Fibroblast of villous mesenchyme (primary cell): ENCODE measurements at regions not wholly inside any gene's neighbourhood (a gene's known extent, or its start where the extent isn't known, plus 50 kb on each side); places are given as distances from the start of the nearest gene placed in this dataset.
A peak's percentile ranks its signal among the peaks of the same experiment; 100 is the strongest.

Experiments used
- DNase-seq: peaks from one replicate; pipeline ENCODE4 v3.0.0-alpha.2; 2010; ENCODE audit warnings: low read depth
- H3K4me3 ChIP-seq: 2 replicates; pipeline ENCODE4 v1.5.1; 2011; ENCODE audit warnings: low read depth, mild to moderate bottlenecking, low read length
- TF ChIP-seq, protein P1 (sequence below): IDR thresholded peaks from 2 replicates; pipeline ENCODE4 v1.5.1; 2012; ENCODE audit warnings: low read depth, mild to moderate bottlenecking, low read length; ENCODE audit not compliant: insufficient read depth

DNA sequence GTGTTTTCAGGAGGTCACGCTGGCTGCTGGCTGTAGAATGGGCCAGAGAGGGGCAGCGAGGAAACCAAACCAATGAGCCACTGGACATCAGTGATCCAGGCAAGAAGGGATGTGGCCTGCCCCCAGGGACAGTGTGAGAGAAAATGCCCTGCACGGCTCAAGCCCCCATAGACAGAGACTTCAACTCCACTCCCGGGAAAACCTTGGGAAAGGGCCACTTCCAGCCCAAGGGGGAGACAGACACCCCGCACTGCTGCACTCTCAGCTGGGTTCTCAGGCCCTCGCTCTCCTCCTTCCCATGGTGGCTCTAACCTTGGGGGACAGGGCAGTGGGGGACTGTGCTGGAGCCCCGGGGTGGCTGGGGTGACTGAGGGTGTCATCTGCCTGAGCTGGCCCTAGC, 172.0 kb downstream of the KATNAL1 start:
- TF ChIP-seq, protein P1, sequence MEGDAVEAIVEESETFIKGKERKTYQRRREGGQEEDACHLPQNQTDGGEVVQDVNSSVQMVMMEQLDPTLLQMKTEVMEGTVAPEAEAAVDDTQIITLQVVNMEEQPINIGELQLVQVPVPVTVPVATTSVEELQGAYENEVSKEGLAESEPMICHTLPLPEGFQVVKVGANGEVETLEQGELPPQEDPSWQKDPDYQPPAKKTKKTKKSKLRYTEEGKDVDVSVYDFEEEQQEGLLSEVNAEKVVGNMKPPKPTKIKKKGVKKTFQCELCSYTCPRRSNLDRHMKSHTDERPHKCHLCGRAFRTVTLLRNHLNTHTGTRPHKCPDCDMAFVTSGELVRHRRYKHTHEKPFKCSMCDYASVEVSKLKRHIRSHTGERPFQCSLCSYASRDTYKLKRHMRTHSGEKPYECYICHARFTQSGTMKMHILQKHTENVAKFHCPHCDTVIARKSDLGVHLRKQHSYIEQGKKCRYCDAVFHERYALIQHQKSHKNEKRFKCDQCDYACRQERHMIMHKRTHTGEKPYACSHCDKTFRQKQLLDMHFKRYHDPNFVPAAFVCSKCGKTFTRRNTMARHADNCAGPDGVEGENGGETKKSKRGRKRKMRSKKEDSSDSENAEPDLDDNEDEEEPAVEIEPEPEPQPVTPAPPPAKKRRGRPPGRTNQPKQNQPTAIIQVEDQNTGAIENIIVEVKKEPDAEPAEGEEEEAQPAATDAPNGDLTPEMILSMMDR, result no peak
- no peak overlapping the region for H3K4me3 ChIP-seq
- no peak for DNase-seq

DNA sequence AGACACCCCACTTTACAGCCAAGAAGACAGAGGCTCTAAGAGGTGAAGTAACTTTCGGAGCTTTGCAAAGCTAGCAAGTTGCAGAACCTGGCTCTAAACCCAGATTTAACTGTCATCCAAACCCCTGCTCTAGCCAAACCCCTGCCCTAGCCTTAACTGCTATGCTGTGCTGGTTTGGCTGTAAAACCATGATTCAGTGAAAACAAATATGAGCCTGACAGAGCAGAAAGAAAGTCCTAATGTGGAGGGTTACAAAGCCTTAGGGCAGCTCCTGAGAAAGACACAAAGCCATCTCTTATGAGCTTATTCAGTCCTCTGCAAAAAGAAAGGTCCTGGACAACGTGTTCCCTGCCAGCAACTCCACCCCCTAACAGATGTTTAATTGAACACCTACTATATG, 172.8 kb downstream of the KATNAL1 start:
- H3K4me3 ChIP-seq, result no peak overlapping the region
- TF ChIP-seq, protein P1, result no peak
- DNase-seq, result no peak

- DNase-seq, result peak; percentile 51
- no peak overlapping the region for H3K4me3 ChIP-seq
- TF ChIP-seq, protein P1, result no peak
These were observed 173.4 kb downstream of the KATNAL1 start for GRCh38 chr13:30133996-30134395.

DNA sequence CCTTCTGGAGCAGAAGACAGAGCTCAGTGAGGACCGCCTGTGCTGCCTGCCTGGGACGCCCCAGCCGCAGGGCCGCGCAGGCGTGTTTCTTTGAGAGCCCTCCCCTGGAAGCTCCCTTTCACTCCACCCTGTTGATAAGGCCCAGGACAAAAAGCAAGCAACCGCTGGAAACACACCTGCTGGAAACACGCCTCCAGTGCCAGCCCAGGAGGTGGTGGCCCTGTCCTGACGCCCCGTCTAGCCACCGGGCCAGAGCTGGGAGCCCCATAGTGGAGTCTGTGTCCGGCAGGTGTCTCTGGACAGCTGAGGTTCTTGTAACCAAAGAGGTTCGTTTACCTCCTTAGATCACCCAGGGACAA, 173.8 kb downstream of the KATNAL1 start:
- no peak overlapping the region for H3K4me3 ChIP-seq
- TF ChIP-seq, protein P1, result no peak
- DNase-seq, result no peak

DNA sequence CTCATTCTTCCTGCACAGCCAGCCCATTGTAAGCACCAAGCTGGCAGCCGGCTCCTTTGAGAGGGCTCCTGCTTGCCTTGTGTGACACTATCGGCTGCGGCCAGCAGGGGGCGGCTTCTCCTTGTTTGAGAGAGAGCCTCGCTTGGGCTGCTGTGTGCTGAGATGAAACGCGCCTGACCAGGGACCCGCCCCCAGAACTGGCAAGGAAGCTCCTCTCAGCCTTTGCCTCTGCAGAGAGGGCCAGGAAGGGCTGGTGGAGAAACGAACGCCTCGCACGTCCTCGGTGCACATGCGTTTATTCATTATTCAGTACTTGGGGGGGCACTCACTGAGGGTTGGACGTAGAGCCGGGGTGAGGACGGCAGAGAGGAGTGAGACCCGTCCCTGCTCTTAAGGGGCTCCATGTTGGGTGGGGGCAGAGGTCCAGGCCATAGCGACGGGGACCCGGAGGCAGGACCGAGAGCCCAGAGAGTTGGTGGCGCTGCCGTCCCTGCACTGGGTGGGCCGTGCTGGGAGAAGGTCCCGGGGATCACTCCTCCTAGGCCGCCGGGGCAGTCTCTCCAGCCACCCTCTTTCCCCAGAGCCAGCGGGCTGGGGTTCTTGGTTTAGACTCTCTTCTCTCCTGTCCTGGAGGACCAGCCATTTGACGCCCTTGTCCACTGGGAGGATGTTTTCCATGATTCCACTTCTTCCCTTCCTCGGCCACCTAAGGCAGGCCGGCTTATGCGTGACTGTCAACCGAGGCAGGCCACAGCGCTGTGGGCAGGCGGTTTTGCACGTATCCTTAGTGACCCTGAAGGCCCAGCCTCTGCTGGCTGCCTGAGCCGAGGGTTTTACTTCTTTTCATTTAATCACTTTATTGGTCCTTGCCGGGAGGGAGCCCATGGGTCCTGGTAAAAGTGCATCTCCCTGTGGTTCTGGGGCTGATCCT, 174.5 kb downstream of the KATNAL1 start:
- no peak overlapping the region for H3K4me3 ChIP-seq
- TF ChIP-seq, protein P1, result peak; percentile 77
- DNase-seq, result peak; percentile 94

GRCh38 chr13:30129411-30129810, 177.9 kb downstream of the KATNAL1 start:
- TF ChIP-seq, protein P1, result no peak
- H3K4me3 ChIP-seq, result no peak overlapping the region
- DNase-seq, result no peak
